ENCODE measurements at regions not wholly inside any gene's neighbourhood (a gene's known extent, or its start where the extent isn't known, plus 50 kb on each side); places are given as distances from the start of the nearest gene placed in this dataset.

GRCh38 chr14:65243766-65244442 lies 141.6 kb upstream of the MAX start (continued):
- TF ChIP-seq MTERF4 (CRISPR knock-in tag; IDR thresholded peaks at IDR 0.05) = no peak
- TF ChIP-seq SOX6 (IDR thresholded peaks at IDR 0.05) = no peak
- TF ChIP-seq SOX6 (CRISPR knock-in tag; IDR thresholded peaks at IDR 0.05) = peak; percentile 55
- peak; percentile 19; the same call in 1 of the 2 replicates for TF ChIP-seq TFDP1 (CRISPR knock-in tag; IDR thresholded peaks at IDR 0.05; ENCODE audit: borderline replicate concordance)
- TF ChIP-seq TBX2 (CRISPR knock-in tag; IDR thresholded peaks at IDR 0.05; ENCODE audit: borderline replicate concordance) = 0 out of 2 replicates have a peak, but pooled peaks have one; percentile 21
- peak; percentile 52; the same call in 1 of the 2 replicates for TF ChIP-seq SKIL (CRISPR knock-in tag; IDR thresholded peaks at IDR 0.05; ENCODE audit: borderline replicate concordance)
- peak; percentile 46; the same call in 1 of the 2 replicates for TF ChIP-seq FOXP4 (CRISPR knock-in tag; IDR thresholded peaks at IDR 0.05)
- TF ChIP-seq UBTF (CRISPR knock-in tag; IDR thresholded peaks at IDR 0.05) = no peak
- no peak for TF ChIP-seq ZNF468 (CRISPR knock-in tag; IDR thresholded peaks at IDR 0.05)
- TF ChIP-seq ZFP36L1 (CRISPR knock-in tag; IDR thresholded peaks at IDR 0.05) = peak; percentile 60; the same call in 1 of the 2 replicates
- TF ChIP-seq BCL6 (CRISPR knock-in tag; IDR thresholded peaks at IDR 0.05) = 0 out of 2 replicates have a peak, but pooled peaks have one; percentile 10
- peak; percentile 39; the same call in 1 of the 2 replicates for TF ChIP-seq JUNB (CRISPR knock-in tag; IDR thresholded peaks at IDR 0.05; ENCODE audit: borderline replicate concordance)
- peak; percentile 68; the same call in 1 of the 2 replicates for TF ChIP-seq TGIF2 (CRISPR knock-in tag; IDR thresholded peaks at IDR 0.05)
- 0 out of 2 replicates have a peak, but pooled peaks have one; percentile 1 for TF ChIP-seq CEBPG (CRISPR knock-in tag; IDR thresholded peaks at IDR 0.05)
- peak; percentile 36; the same call in 1 of the 2 replicates for TF ChIP-seq RBFOX2 (IDR thresholded peaks at IDR 0.05; ENCODE audit: low read depth, low read length)
- TF ChIP-seq GATAD1 (CRISPR knock-in tag; IDR thresholded peaks at IDR 0.05) = peak; percentile 61; the same call in 1 of the 2 replicates
- no peak for TF ChIP-seq GABPA (IDR thresholded peaks at IDR 0.05; ENCODE audit: low read depth, low read length)
- TF ChIP-seq GABPA (CRISPR knock-in tag; IDR thresholded peaks at IDR 0.05; ENCODE audit: low read depth) = peak; percentile 78
- TF ChIP-seq HMG20A (CRISPR knock-in tag; IDR thresholded peaks at IDR 0.05; ENCODE audit: borderline replicate concordance) = peak; percentile 54; the same call in 1 of the 2 replicates
- no peak for TF ChIP-seq FOXK1 (CRISPR knock-in tag; IDR thresholded peaks at IDR 0.05; ENCODE audit: borderline replicate concordance, low read depth)
